Choroid plexus epithelial cell (primary cell): ENCODE measurements at regions not wholly inside any gene's neighbourhood (a gene's known extent, or its start where the extent isn't known, plus 50 kb on each side); places are given as distances from the start of the nearest gene placed in this dataset.
A peak's percentile ranks its signal among the peaks of the same experiment; 100 is the strongest.

Source experiments
- DNase-seq: peaks from one replicate; pipeline ENCODE4 v3.0.0-alpha.2; 2010; ENCODE audit warnings: low read depth
- H3K4me3 ChIP-seq: 2 replicates; pipeline ENCODE4 v1.5.1; 2011; ENCODE audit warnings: low read depth, mild to moderate bottlenecking, control low read depth, low read length, moderate library complexity
- TF ChIP-seq, protein P1 (sequence below): conservative IDR thresholded peaks from 2 replicates; pipeline ENCODE4 v1.5.1; 2011; ENCODE audit warnings: low read depth, mild to moderate bottlenecking, control low read depth, inconsistent platforms, low read length, moderate library complexity

DNA sequence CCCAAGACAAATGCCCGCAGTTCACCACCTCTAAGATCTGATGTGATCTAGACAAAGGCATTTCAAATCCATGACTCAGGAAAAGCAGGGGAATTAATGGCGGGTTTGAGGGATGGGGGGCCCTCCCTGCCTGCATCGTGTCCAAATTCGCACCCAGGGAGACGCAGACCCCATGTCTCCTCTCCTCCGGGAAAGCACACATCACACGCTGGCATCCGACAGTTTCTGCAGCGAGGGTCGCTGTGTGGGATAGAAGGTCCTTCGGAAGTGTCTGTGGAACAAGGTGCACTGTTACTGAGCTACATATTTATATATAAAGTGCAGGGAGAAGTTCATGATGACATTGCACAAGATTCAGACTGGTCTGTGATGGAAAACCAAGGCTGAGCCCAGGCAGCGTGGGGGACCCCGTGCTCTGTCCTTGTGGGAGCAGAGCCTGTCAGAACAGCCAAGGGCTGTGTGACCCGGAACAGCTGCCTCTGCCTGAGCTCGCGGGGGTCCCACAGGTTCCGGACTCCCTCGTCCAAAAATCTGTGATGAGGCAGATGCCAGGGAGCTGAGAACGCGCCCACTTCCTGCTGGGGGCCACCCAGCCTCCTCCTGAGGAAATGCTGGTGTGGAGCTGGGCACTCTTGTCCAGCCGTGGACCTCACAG lies 82.3 kb upstream of the CTDP1 start:
- DNase-seq: no peak
- TF ChIP-seq, protein P1, sequence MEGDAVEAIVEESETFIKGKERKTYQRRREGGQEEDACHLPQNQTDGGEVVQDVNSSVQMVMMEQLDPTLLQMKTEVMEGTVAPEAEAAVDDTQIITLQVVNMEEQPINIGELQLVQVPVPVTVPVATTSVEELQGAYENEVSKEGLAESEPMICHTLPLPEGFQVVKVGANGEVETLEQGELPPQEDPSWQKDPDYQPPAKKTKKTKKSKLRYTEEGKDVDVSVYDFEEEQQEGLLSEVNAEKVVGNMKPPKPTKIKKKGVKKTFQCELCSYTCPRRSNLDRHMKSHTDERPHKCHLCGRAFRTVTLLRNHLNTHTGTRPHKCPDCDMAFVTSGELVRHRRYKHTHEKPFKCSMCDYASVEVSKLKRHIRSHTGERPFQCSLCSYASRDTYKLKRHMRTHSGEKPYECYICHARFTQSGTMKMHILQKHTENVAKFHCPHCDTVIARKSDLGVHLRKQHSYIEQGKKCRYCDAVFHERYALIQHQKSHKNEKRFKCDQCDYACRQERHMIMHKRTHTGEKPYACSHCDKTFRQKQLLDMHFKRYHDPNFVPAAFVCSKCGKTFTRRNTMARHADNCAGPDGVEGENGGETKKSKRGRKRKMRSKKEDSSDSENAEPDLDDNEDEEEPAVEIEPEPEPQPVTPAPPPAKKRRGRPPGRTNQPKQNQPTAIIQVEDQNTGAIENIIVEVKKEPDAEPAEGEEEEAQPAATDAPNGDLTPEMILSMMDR: no peak
- H3K4me3 ChIP-seq: no peak overlapping the region

DNA sequence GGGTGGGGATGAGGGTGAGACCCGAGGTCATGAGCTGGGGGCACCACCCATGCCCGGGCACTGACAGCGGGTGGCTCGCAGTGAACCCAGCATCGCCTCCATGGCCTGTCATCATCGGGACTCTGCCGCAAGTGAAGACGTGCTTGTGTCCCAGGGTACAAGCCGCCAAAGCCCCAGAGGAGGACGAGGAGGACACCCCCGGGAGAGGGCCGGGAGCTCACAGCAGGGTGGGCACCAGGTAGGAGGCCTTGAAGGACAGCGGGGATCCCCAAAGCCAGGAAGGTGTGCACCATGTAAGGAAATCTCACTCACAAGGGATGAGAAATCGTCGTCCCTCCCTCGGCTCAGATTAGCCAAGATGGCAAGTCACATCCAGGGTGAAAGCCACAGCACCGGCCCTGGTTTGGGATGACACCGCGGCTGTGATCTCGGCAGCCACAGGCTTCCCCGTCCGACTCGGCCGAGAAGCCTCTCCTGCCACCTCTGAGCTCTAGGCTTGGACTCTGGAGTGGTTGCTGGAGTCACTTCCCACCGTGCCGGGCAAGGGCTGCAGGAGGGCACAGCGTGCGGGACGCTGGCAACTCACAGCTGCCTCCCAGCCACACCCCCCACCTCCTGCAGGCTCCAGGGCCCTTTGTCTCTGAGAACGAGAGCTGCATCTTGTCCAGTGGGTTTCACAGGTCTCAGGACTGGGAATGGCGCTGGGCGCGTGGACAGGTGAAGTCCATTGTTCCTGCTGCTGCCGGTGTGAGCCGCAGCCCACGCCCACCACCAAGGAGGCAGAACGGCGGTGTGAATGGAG lies 81.6 kb upstream of the CTDP1 start:
- TF ChIP-seq, protein P1: no peak
- H3K4me3 ChIP-seq: no peak overlapping the region
- no peak for DNase-seq

DNA sequence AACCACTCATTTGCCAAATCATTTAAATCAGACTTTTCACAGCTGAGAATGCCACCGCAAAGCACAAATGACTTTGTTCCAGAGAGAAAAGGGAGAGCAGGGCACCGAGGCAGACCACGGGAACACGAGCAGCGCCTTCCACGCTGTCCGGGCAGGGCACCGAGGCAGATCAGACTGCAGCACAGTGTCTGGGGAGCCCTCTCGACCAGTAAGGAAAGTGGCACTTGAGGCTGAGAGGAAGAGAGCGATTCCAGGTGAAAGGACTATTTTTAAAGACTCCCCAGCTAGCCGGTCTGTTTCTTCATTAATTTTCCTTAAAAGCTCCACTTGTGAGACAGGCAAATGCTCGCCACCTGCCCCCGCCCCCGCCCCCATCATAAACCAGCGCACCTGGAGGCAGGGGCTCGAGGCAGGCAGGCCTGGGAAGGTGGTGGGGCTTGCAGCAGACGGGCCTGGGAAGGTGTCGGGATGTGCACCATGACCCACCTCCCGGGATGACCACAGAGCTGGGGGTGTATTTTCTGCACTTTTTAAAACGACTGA lies 80.9 kb upstream of the CTDP1 start:
- no peak for DNase-seq

DNA sequence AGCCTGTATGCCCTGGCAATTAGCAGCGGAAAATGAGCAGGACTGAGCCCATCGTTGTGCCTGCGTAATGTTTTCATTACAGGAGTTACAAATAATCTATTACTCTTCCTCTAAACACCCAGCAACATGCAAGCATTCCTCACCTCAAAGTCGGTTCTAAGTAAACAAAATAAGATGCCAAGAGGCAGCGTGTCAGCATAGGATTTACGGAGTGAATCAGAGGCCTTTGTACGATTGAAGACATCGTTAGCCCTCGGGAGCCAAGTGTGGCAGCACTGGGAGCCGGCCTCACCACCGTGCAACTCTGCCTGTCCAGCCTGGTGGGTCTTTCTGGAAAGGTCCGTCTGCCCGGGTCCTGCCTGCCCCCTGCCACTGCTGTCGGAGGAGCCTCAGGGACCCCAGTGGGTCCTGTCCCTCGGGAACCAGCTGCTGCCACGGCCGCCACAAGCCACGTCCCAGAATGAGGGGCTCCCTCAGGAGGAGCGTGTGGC lies 80.1 kb upstream of the CTDP1 start:
- peak; percentile 36 for DNase-seq
- TF ChIP-seq, protein P1: no peak
- H3K4me3 ChIP-seq: no peak overlapping the region

More for the DNA sequence above, 80.9 kb upstream of the CTDP1 start:
- H3K4me3 ChIP-seq: no peak overlapping the region
- TF ChIP-seq, protein P1: no peak

DNA sequence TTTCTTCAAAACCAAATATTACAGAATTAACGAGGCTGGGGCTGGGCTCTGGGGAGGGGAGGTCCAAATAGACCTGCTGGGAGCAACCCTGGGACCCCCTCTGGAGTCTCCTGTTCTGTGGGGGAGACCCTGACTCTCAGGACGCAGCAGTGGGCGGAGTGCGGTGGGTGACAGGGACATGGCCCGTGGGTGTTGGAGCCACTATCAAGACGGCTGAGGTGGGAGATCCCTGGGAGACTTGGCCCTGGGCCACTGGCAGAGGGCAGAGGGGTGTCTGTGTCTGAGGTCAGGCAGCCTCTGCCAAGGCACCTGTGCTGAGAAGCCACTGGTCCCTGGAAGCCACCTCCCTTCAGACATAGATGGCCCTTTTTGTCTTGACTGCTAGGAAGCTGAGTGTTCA lies 79.5 kb upstream of the CTDP1 start:
- no peak overlapping the region for H3K4me3 ChIP-seq
- DNase-seq: no peak
- TF ChIP-seq, protein P1: no peak

DNA sequence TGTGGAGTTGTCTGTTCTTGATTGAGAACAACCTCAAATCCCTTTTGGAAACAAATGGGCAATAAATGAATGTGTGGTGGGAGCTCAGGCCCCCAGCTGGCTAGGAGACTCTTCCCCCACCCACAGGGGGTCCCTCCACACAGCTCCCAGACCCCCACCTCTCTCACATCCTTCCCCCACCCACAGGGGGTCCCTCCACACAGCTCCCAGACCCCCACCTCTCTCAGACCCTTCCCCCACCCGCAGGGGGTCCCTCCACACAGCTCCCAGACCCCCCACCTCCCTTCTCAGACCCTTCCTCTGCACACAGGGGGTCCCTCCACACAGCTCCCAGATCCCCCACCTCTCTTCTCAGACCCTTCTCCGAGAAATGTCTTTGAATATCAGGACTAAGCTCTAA lies 79.0 kb upstream of the CTDP1 start:
- DNase-seq: no peak
- TF ChIP-seq, protein P1: no peak

More for the DNA sequence above, 79.0 kb upstream of the CTDP1 start:
- H3K4me3 ChIP-seq: no peak overlapping the region
